Peyer's patch (tissue), 4 donors: ENCODE measurements at regions not wholly inside any gene's neighbourhood (a gene's known extent, or its start where the extent isn't known, plus 50 kb on each side); places are given as distances from the start of the nearest gene placed in this dataset.
A peak's percentile ranks its signal among the peaks of the same experiment; 100 is the strongest.

Experiments used
- DNase-seq, 3 donors: peaks; one replicate each; pipeline ENCODE4 v3.0.0-alpha.2; 2017 to 2019
- H3K27ac ChIP-seq, 4 donors: fragments of 200-600 bp; sonication (generic); one replicate each; pipeline ENCODE4 v1.5.1; 2016 to 2019
- H3K27me3 ChIP-seq, 2 donors: fragments of 200-600 bp; sonication (generic); one replicate each; pipeline ENCODE4 v1.5.1; 2019
- H3K36me3 ChIP-seq, 3 donors: fragments of 200-600 bp; sonication (generic); one replicate each; pipeline ENCODE4 v1.5.1; 2016 to 2019
- H3K4me1 ChIP-seq, 4 donors: fragments of 200-600 bp; sonication (generic); one replicate each; pipeline ENCODE4 v1.5.1; 2016 to 2019
- H3K4me3 ChIP-seq, 4 donors: fragments of 200-600 bp; sonication (generic); 1 replicate in 3 of 4; 2 replicates in 1 of 4; pipeline ENCODE4 v1.5.1; 2016 to 2019; ENCODE audit warnings: mild to moderate bottlenecking in 1 of 4
- H3K9me3 ChIP-seq, 4 donors: fragments of 200-600 bp; sonication (generic); one replicate each; pipeline ENCODE4 v1.5.1; 2016 to 2019; ENCODE audit warnings: mild to moderate bottlenecking in 1 of 4
- CTCF ChIP-seq, 6 experiments: fragments of 450-650 bp in 4 of 6; fragments of 200-600 bp in 2 of 6; sonication (generic) in 1 of 6; IDR thresholded peaks; one replicate each; pipeline ENCODE4 v1.5.1; 2017 to 2019; ENCODE audit warnings: antibody characterized with exemption in 6 of 6, mild to moderate bottlenecking in 3 of 6, moderate library complexity in 1 of 6
- POLR2A ChIP-seq, 2 donors: fragments of 450-650 bp; IDR thresholded peaks; one replicate each; pipeline ENCODE4 v1.5.1; 2017; ENCODE audit warnings: antibody characterized with exemption in 2 of 2, mild to moderate bottlenecking in 2 of 2, moderate library complexity in 2 of 2

DNA sequence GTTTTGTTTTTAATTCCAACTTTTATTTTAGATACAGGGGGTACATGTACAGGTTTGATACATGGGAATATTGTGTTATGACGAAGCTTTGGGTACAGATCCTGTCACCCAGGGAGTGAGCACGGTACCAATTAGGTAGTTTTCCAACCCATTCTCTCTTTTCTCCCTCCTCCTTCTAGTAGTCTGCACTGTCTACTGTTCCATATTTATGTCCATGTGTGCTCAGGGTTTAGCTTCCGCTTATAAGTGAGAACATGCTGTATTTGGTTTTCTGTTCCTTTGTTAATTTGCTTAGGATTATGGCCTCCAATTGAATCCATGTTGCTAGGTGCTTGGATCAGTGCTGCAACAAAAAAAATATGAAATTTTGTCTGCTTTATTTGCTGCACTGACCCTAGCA, 659.3 kb upstream of the TMEFF2 start:
- no peak for TF ChIP-seq CTCF (IDR thresholded peaks at IDR 0.05)
- Histone ChIP-seq H3K4me3 (no peak overlapping the region), H3K4me1 (no peaks in the 10 kb centered on the region), H3K36me3 (no peaks in the 10 kb centered on the region), H3K27ac (no peak overlapping the region), H3K9me3 (no peaks in the 10 kb centered on the region), H3K27me3 (no peaks in the 10 kb centered on the region)
- no peak for DNase-seq

DNA sequence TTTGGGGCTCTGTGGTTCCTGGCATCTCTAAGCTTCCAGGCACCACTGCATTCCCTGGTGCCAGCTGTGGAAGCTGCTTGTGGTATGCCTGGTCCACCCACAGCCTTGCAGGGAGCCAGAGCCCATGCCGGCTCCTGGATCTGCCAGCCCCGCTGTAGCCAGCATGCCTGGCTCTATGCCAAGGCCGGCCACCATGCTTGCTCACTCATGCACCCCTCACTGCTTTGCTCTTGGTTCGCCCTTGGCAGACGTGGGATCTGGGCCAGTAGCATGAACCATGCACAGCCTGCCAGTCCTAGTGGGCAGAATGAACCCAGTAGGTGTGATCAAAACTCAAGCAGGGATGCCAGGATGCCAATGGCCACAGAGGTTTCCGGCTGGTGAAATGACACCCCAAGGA, 634.2 kb upstream of the TMEFF2 start:
- DNase-seq, result peak in 1 of 3 donors; percentile 38
- no peak for TF ChIP-seq CTCF (IDR thresholded peaks at IDR 0.05)
- Histone ChIP-seq H3K9me3 (no peaks in the 10 kb centered on the region), H3K27ac (no peak overlapping the region), H3K4me3 (no peak overlapping the region), H3K4me1 (no peaks in the 10 kb centered on the region), H3K36me3 (no peaks in the 10 kb centered on the region), H3K27me3 (no peaks in the 10 kb centered on the region)

GRCh38 chr2:192828175-192828574, 633.4 kb upstream of the TMEFF2 start:
- H3K4me1 ChIP-seq, result no peaks in the 10 kb centered on the region
- H3K36me3 ChIP-seq, result no peaks in the 10 kb centered on the region
- TF ChIP-seq POLR2A (IDR thresholded peaks at IDR 0.05) (no peak), CTCF (IDR thresholded peaks at IDR 0.05) (no peak)
- H3K27me3 ChIP-seq, result no peaks in the 10 kb centered on the region
- no peak overlapping the region for H3K4me3 ChIP-seq
- H3K27ac ChIP-seq, result no peak overlapping the region
- DNase-seq, result no peak
- H3K9me3 ChIP-seq, result no peaks in the 10 kb centered on the region

DNA sequence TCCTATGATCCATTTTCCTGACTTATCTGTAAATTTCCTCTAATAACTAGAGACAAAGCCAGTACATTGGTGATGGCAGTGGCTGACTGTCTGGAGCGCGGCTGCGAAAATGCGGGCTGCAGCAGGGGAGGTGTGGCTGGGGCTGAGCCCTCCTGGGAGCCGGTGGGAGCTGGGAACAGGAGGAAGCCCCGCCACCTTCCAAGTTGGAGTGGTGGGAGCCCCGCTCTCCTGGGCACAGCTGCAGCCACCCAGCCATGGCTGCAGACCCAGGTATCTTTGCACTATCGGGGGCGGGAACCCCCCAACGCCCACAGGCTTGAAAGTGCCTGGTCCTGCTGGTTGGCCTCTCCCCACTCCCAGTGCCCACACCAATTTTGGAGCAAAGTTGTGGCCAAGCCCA, 633.0 kb upstream of the TMEFF2 start:
- DNase-seq, result no peak
- H3K9me3 ChIP-seq, result no peaks in the 10 kb centered on the region
- TF ChIP-seq CTCF (IDR thresholded peaks at IDR 0.05), result no peak
- no peak for TF ChIP-seq POLR2A (IDR thresholded peaks at IDR 0.05)

GRCh38 chr2:192814376-192814775, 619.6 kb upstream of the TMEFF2 start:
- H3K4me1 ChIP-seq, result no peaks in the 10 kb centered on the region
- H3K27ac ChIP-seq, result no peak overlapping the region
- no peak for DNase-seq
- H3K4me3 ChIP-seq, result no peak overlapping the region
- H3K36me3 ChIP-seq, result no peaks in the 10 kb centered on the region
- no peaks in the 10 kb centered on the region for H3K27me3 ChIP-seq
- no peaks in the 10 kb centered on the region for H3K9me3 ChIP-seq
- TF ChIP-seq POLR2A (IDR thresholded peaks at IDR 0.05), result no peak
- TF ChIP-seq CTCF (IDR thresholded peaks at IDR 0.05), result no peak

More for the DNA sequence above, 633.0 kb upstream of the TMEFF2 start:
- H3K27ac ChIP-seq, result no peak overlapping the region
- no peaks in the 10 kb centered on the region for H3K27me3 ChIP-seq
- no peak overlapping the region for H3K4me3 ChIP-seq
- H3K4me1 ChIP-seq, result no peaks in the 10 kb centered on the region
- H3K36me3 ChIP-seq, result no peaks in the 10 kb centered on the region

- Histone ChIP-seq H3K36me3 (no peaks in the 10 kb centered on the region), H3K9me3 (no peaks in the 10 kb centered on the region), H3K4me1 (no peaks in the 10 kb centered on the region), H3K27ac (no peak overlapping the region), H3K4me3 (no peak overlapping the region), H3K27me3 (no peaks in the 10 kb centered on the region)
- TF ChIP-seq CTCF (IDR thresholded peaks at IDR 0.05), result no peak
- TF ChIP-seq POLR2A (IDR thresholded peaks at IDR 0.05), result no peak
- DNase-seq, result no peak
Observed at GRCh38 chr2:192813341-192813740, 618.6 kb upstream of the TMEFF2 start.
